ENCODE measurements at regions not wholly inside any gene's neighbourhood (a gene's known extent, or its start where the extent isn't known, plus 50 kb on each side); places are given as distances from the start of the nearest gene placed in this dataset.

DNA sequence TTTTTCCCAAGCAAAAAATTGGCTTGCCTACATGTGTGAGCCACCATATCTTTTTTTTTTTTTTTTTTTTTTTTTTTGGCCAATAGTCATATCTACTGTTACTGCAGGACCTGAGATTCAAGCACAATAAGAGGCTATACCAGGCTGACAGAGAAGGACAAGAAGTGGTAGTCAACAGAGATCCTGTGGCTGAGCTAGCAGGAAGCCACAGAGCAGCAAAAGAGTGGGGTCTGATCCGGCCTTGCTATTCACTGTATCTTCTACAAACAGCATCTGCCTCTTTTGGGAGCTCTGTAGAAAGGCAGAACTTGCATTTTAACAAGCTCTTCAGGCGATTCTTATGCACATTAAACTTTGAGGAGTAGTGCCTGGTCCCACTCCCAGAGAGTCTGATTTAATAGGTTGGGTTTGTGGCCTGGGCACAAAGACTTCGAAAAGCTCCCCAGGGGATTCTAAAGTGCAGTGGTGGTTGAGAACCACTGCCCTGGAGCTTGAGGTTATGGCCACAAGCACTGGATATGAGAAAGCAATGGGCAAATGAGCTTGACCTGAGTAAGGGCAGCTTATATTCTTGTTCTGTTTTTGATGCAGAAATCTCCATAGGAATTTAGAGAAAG lies 162.8 kb downstream of the PIK3R1 start:
- no peak for ATAC-seq
- DNase-seq (ENCODE audit: missing footprints): no peak
- intact Hi-C loops (cut with DNase I): no loop called here

DNA sequence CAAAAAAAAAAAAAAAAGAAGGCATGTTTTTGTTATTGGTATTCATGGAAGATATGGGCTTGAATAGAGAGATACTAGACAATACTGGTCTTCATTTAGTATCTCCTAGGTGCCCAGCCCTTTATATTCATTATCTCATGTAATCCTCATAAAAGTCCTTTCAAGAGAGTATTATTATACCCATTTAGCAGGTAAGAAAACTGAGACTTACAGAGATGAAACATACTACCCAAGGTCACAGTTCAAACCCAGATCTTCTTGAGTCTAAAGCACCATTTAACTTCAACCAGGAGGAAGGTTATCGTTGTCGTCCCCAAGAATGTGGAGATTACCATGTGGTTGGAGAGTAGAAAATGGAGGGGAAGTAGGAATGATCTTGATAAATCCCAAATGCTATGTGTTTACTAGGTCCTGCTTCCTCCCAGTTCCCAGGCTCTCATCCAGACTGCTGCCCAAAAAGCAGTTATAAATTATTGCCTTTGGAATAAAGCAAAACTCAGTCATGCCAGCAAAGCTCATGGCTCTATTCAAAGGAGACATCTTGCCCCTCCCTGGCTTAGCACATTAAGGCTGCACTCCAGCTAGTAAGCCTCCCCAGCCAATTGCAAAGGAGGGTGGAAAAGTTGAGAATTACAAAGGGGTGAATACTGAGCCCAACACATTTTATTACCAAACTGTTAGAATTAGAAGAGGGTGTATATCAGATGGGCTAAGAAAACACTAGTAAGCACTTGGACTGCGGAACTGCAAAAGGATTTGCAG lies 163.9 kb downstream of the PIK3R1 start:
- ATAC-seq: no peak
- DNase-seq (ENCODE audit: missing footprints): no peak

DNA sequence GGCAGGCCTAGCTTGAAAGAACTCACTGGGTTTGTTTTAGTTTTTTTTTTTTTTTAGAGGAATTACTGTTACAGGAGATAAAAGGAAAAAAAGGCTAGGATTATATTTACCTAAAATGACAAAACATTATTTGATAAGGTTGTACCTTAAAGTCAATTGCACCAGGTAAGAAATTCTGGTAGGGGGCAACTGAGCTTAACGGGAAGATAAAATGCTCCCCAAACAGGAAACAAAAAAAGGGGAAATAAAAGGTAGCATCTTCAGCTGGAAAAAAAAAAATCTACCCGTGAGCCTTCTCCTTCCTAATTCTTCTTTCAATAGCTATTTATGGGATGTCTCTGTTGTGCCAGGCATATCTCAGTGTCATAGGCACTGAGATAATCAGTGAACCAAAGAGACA lies 164.5 kb downstream of the PIK3R1 start:
- no peak for ATAC-seq
- DNase-seq (ENCODE audit: missing footprints): no peak
- intact Hi-C loops (cut with DNase I): no loop called here

More for the DNA sequence above, 163.9 kb downstream of the PIK3R1 start:
- intact Hi-C loops (cut with DNase I): no loop called here

DNA sequence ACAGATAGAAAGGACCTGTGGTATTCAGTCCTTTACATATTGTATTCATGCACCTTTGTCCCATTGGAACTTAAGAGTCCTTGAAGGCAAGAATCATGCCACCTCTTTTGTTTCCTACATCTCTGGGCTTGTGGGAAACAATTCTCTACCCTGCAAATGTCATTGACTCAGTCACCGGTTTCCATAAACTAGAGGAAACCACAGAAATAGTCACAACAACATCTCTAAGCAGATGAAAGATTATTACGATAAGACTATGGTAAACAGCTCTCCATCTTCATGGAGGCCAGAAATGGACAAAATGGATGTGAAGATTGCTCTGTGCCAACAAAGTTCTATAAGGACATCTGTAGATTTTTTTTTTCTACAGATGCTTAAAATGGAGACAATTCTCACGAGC lies 165.5 kb downstream of the PIK3R1 start:
- ATAC-seq: no peak
- intact Hi-C loops (cut with DNase I): no loop called here
- no peak for DNase-seq (ENCODE audit: missing footprints)

DNA sequence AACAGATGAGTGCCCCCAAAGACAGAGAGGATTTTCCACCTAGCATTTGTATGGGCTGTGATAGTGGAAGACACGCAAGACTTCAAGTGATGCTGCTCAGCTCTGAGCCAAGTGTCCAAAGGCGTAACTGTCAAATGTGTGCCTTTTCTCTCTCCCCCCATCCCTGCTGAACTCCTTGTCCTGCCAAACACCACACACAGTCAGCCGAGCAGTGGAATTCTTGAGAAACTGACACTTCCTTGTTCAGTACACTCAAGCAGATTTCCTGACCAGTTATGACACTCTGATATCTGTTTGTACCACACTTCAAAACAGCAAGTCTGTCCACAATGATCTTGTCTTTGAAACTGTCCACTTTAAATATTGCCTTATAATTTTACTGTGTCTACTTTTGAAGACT lies 166.4 kb downstream of the PIK3R1 start:
- DNase-seq (ENCODE audit: missing footprints) (no peak), ATAC-seq (no peak)
- intact Hi-C loops (cut with DNase I): no loop called here

DNA sequence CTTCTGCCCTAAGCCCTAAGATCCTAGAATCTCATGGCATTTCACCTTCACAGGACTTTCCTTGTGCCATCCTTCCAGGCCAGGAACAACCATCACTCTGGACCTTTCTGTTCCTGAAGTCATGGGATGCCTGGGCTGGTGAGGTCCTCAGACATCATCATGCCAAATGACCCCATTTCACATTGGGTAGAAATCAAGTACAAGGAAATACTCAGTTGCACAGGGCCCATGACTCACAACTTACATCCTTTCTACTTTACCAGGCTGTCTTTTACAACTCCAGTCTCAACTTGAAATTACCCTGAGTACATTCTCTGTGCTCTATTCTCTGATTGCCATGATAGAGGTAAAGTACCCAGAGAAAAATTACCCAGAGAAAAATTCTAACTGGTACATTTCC lies 167.1 kb downstream of the PIK3R1 start:
- intact Hi-C loops (cut with DNase I): no loop called here
- no peak for DNase-seq (ENCODE audit: missing footprints)

DNA sequence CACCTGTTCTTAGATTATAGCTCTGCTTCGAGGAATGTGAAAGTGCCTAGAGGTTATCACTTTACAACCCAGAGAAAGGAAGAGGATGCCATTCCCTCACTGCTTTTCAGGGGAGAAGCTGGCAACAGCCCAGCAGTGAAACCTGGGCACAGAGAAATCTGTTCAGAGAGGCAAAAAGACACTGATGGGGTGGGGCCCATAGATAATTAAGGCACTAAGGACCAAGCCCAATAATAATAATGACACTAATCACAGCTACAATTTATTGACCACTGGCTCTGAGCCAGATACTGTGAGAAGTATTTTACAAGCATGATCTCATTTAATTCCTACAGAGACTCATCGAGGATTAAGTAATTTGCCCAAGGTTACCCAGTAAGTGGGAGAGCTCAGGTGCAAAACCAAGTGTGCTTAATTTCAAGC lies 168.3 kb downstream of the PIK3R1 start:
- no peak for DNase-seq (ENCODE audit: missing footprints)
- no peak for ATAC-seq
- intact Hi-C loops (cut with DNase I): no loop called here

More for the DNA sequence above, 167.1 kb downstream of the PIK3R1 start:
- ATAC-seq: no peak

DNA sequence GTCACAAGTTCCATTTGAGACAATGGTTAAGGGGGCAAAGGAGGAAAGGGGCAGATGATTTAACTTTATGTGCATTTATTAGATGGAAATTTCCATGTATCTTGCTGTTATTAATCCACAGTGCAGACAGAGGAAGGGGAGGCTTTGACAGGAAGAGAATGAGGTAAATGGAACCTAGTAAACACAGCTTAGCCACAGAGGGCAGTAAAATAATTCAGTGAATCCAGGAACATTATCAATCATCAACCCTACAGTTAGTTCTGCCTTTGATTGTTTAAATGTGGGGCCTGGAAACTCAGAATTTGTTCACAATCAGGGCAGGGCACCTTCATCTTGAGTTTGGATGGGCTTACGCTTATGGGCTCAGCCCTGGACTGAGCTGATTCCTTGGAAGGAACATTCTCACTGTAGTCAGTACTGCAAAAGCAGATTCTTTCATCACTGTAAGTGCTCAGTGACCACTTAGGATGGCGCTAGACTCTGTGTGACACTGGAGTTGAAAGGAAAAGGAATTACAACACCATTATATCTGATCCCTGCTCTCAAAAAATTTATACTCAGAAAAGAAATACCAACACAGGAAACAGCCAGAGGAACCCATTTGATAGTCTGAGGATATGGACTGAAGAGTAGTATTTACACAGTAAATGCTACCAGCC lies 169.5 kb downstream of the PIK3R1 start:
- no peak for DNase-seq (ENCODE audit: missing footprints)
- intact Hi-C loops (cut with DNase I): no loop called here
- ATAC-seq: no peak

DNA sequence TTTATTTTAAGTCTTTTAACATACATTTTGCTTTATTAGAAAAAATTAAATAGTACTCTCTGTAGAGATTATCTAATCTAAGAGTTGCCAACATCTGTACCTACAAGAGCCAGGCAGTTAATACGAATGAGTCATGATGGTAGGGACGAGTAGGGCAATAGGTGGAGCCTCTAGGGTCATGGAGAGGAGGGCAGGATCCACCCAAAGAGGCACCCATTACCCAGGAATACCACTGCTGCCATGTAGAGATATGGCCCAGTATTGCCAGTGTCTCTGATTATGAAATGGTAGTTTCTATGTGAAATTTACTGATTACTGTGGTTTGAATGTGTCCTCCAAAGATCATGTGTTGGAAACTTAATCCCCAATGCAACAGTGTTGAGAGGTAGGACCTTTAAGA lies 170.4 kb downstream of the PIK3R1 start:
- intact Hi-C loops (cut with DNase I): no loop called here
- ATAC-seq (no peak), DNase-seq (ENCODE audit: missing footprints) (no peak)

DNA sequence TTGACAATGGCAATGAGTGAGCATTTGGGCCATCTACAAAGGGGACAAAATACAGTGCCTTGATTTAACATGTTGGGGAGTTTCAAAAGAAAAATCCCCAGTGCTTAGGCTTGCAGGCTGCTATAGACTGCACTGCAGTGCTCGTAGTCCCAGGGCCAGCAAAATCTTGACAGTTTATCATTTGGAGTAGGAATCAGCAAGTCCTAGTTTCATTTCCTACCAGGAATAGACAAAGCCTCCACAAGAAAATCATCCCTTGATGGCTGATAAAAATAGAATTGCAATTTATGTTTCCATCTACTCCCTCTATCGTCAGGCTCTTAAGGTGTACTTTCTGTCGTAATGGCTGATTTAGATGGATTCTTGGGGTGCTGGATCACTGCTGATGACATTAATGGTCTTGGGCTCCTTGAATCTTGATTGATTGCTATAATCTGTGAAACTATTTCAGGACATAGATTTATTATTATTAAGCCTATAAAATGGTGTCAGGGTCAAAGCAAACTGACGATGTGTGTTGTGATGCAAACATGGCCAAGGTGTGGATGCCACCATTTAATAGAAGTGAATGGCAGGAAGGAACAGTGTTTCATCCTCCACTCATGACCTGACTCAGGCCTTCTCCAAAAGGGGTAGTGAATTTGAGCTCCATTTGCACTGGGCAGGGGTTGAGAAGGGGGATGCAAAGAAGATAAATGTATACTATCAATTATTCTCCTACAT lies 171.7 kb downstream of the PIK3R1 start:
- DNase-seq (ENCODE audit: missing footprints) (no peak), ATAC-seq (no peak)
- intact Hi-C loops (cut with DNase I): no loop called here

DNA sequence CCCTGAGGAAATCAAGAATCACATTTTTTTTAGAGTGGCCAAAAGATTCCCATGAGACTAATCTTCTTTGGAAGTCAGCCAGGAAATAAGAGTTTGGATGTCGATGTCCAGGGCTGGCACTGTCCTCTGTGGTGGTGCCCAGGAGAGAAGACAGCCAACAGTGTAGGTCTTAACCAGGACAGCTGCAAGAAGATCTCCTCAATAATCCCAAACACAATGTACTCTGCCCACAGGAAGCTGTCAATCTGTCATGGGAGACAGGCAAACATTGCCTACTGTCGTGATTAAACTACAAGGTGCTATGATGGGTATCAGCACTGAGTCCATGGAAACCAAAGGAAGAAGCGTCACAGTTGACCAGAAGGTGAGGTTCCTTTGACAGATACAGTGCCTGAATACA lies 174.1 kb downstream of the PIK3R1 start:
- ATAC-seq (no peak), DNase-seq (ENCODE audit: missing footprints) (no peak)
- intact Hi-C loops (cut with DNase I): no loop called here

DNA sequence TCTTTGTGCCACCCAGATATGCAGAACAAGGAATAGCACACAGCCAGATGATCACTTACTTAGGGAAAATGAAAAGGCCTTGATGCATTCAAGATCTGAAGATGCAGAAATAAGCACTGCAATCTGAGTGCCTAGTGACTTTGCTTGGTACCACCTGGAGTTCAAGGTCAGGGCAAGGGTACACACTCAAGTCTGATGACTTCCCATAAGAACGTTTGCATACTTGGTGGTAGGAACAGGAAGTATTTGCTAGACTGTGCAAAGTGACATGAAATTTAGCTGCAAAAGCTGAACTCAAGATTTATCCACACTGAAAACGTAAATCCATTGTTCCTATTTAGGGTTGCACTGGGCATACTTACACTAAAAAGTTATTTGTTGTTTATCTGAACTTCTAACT lies 177.1 kb downstream of the PIK3R1 start:
- intact Hi-C loops (cut with DNase I): no loop called here

DNA sequence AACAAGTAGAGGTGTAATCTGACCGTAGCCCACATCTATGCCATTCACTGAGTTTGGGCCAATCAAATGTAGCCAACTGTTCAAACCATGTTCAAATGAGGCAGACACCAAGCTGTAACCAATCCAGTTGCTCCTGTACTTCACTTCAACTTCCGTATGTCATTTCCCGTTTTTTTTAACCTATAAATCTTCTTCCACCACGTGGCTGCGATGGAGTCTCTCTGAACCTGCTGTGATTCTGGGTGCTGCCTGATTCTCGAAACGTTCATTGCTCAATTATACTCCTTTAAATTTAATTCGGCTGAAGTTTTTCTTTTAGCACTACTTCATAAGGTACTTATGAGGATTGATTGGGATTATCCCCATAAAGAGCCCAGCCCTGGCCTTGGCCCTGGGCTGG lies 179.7 kb downstream of the PIK3R1 start:
- DNase-seq (ENCODE audit: missing footprints) (no peak), ATAC-seq (no peak)
- intact Hi-C loops (cut with DNase I): no loop called here

More for the DNA sequence above, 177.1 kb downstream of the PIK3R1 start:
- no peak for ATAC-seq
- no peak for DNase-seq (ENCODE audit: missing footprints)

DNA sequence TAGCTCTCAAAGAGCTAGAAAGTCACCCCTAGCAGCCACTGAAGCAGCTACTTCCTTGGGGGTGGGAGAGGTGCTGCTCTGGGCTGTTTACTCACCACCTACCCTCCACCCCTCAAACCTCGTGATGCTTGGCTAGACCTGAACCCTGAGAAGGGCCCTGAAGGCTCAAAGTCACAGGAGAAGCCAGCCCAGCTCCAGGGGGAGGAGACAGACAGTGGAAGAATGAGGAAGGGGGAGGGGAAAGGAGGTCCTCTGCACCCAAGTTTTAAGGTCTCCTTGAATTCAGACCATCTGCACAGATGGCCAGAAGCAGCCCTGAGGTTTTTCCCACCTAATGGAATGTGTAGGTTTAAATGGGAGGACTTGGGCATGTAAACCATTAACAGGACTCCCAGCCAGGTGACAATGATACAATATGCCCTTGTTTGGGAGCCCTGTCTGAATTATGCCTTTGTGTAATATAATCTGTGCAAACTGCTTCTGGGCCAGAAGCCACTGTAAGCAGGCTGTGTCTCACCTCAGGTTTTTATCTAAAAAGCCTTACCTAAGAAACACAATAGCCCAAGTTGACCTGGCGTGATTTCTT lies 180.5 kb downstream of the PIK3R1 start:
- ATAC-seq (no peak), DNase-seq (ENCODE audit: missing footprints) (no peak)
- intact Hi-C loops (cut with DNase I): no loop called here

DNA sequence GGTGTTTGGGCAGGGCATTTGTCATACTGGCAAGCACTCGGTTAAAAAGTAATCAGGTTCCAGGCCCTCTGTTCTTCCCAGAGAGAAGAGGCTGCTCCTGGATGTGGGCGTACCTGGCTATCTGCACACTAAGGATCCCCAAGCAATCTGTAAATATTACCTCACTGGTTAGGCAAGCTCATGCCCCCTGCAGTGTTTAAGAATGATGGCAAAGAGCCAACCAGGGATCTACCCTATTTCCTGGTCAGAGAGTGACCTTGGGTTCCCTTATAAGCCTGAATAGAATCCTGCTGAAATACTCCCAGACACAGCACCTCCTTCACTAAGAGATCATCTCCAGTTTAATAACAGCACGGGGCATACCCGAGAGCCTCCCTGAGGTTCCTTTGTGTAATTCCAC lies 181.2 kb downstream of the PIK3R1 start:
- intact Hi-C loops (cut with DNase I): no loop called here
- ATAC-seq: no peak
- no peak for DNase-seq (ENCODE audit: missing footprints)

DNA sequence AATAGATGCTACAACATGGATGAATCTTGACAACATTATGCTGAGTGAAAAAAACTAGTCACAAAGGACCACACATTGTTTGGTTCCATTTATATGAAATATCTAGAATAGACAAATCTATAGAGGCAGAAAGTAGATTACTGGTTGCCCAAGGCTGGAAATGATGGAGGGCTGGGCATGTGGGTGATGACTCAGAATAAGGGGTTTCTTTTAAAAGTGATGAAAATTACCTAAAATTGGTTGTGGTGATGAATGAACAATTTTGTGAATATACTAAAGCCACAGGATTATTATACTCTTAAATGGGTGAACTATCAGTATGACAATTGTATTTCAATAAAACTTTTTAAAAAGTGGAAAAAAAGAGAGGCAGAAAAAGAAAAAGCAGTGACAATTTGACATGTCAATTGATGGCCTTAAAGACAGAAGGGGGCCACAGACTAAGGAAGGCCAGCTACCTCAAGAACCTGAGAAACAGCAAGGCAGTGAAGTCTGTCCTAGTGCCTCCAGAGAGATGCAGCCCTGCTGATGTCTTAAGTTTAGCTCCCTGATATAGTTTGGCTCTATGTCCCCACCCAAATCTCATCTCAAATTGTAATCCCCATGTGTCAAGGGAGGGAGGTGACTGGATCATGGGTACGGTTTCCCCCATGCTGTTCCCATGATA lies 182.7 kb downstream of the PIK3R1 start:
- ATAC-seq (no peak), DNase-seq (ENCODE audit: missing footprints) (no peak)
- intact Hi-C loops (cut with DNase I): no loop called here

DNA sequence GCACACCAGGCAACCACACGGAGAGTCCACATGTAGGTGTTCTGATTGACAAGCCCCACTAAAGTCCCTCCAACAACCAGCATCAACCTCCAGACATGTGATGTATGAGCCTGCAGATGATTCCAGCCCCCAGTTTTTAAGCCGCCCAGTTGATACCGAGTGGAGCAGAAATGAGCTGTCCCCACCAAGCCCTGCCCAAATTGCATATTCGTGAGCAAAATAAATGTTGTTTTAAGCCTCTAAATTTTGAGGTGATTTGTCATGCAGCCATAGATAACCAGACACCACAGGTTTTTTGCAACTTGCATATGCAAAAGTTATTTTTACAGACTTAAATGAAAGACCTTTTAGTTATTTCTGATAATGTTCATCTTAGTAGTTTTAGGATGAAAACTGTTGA lies 187.7 kb downstream of the PIK3R1 start:
- DNase-seq (ENCODE audit: missing footprints) (no peak), ATAC-seq (no peak)
- intact Hi-C loops (cut with DNase I): no loop called here

DNA sequence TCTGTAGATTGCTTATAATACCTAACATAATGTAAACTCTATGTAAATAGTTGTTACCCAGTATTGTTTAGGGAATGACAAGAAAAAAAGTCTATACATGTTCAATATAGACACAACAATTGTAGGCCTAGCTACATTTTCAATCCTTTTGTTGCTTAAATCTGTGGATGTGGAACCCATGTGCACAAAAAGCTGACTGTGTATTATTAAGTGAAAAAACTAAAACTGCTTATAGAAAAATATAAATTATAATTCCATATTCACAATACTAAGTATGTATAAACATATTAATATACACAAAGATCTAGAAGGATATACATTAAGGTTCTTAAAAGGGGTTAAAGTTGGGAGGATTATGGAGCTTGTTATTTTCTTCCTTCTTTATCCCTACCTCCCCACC lies 188.7 kb downstream of the PIK3R1 start:
- no peak for DNase-seq (ENCODE audit: missing footprints)
- intact Hi-C loops (cut with DNase I): no loop called here
- no peak for ATAC-seq
